NCI-H1048 (cell line): ENCODE measurements at regions not wholly inside any gene's neighbourhood (a gene's known extent, or its start where the extent isn't known, plus 50 kb on each side); places are given as distances from the start of the nearest gene placed in this dataset.

ENCODE experiments used
- DNase-seq: peaks from one replicate; lab custom pipeline; 2025; lab: John Stamatoyannopoulos, UW

- DNase-seq: no peak
These were observed 149.6 kb downstream of the SLC38A6 start for GRCh38 chr14:61130512-61131260.

- no peak for DNase-seq
These were observed 148.2 kb downstream of the SLC38A6 start for GRCh38 chr14:61129168-61129745.

- DNase-seq: no peak
These were observed 147.5 kb downstream of the SLC38A6 start for GRCh38 chr14:61128382-61129167.

- no peak for DNase-seq
These were observed 145.8 kb downstream of the SLC38A6 start for GRCh38 chr14:61126603-61127498.

- DNase-seq: no peak
These were observed 145.0 kb downstream of the SLC38A6 start for GRCh38 chr14:61125867-61126572.

- no peak for DNase-seq
These were observed 144.2 kb downstream of the SLC38A6 start for GRCh38 chr14:61125041-61125866.

- no peak for DNase-seq
These were observed 141.8 kb downstream of the SLC38A6 start for GRCh38 chr14:61122862-61123261.

- DNase-seq: no peak
These were observed 140.3 kb downstream of the SLC38A6 start for GRCh38 chr14:61121355-61121787.

- no peak for DNase-seq
These were observed 139.5 kb downstream of the SLC38A6 start for GRCh38 chr14:61120576-61120975.

- peak; percentile 55 for DNase-seq
These were observed 138.0 kb downstream of the SLC38A6 start for GRCh38 chr14:61119006-61119405.

- no peak for DNase-seq
These were observed 135.3 kb downstream of the SLC38A6 start for GRCh38 chr14:61116369-61116768.

- no peak for DNase-seq
These were observed 132.6 kb downstream of the SLC38A6 start for GRCh38 chr14:61113561-61114225.

GRCh38 chr14:61112506-61112905 lies 131.5 kb downstream of the SLC38A6 start:
- no peak for DNase-seq

- DNase-seq: no peak
These were observed 130.7 kb downstream of the SLC38A6 start for GRCh38 chr14:61111731-61112130.

- no peak for DNase-seq
These were observed 130.2 kb downstream of the SLC38A6 start for GRCh38 chr14:61111209-61111665.

GRCh38 chr14:61110316-61111082 lies 129.5 kb downstream of the SLC38A6 start:
- no peak for DNase-seq

GRCh38 chr14:61109288-61109687 lies 128.2 kb downstream of the SLC38A6 start:
- no peak for DNase-seq

GRCh38 chr14:61108496-61109141 lies 127.6 kb downstream of the SLC38A6 start:
- no peak for DNase-seq
